K562 (cell line): ENCODE measurements at regions not wholly inside any gene's neighbourhood (a gene's known extent, or its start where the extent isn't known, plus 50 kb on each side); places are given as distances from the start of the nearest gene placed in this dataset.

Experiments used
- BRCA1 ChIP-seq, 2 experiments: fragments of 450-650 bp in 1 of 2; sonication (generic) in 1 of 2; formaldehyde crosslinking in 1 of 2; IDR thresholded peaks; 2 replicates each; pipeline versions ENCODE4 v1.5.0 to v1.6.1; 2017 to 2020; ENCODE audit warnings: mild to moderate bottlenecking in 1 of 2, missing genetic modification reagents in 1 of 2
- POLR2A ChIP-seq: fragments of 450-650 bp; conservative IDR thresholded peaks from 2 replicates; pipeline ENCODE4 v1.6.1; 2016
- SUPT5H ChIP-seq: fragments of 450-650 bp; IDR thresholded peaks from 2 replicates; pipeline ENCODE4 v1.6.1; 2016
- TEAD4 ChIP-seq, 2 experiments: sonication (generic) in 1 of 2; formaldehyde crosslinking in 1 of 2; IDR thresholded peaks; 2 replicates each; pipeline versions ENCODE4 v1.6.1 to v1.8.0; 2012 to 2022; ENCODE audit warnings: borderline replicate concordance in 1 of 2, inconsistent platforms in 1 of 2, low read length in 1 of 2, mild to moderate bottlenecking in 1 of 2, missing genetic modification reagents in 1 of 2
- TF ChIP-seq, protein P1 (sequence below), 3 experiments: IDR thresholded peaks in 2 of 3; conservative IDR thresholded peaks in 1 of 3; 2 replicates each; pipeline ENCODE4 v1.5.1; 2011 to 2012; ENCODE audit warnings: low read length in 3 of 3, mild to moderate bottlenecking in 3 of 3, control low read depth in 2 of 3, improper control_type of control experiment in 1 of 3, inconsistent platforms in 1 of 3, low read depth in 1 of 3, mixed read lengths in 1 of 3, moderate library complexity in 1 of 3; ENCODE audit not compliant: insufficient read depth in 2 of 3
- TF ChIP-seq, protein P2 (sequence below): fragments of 450-650 bp; formaldehyde crosslinking; IDR thresholded peaks from 2 replicates; pipeline ENCODE4 v1.4.0; 2022; ENCODE audit warnings: mild to moderate bottlenecking, moderate library complexity
- TF ChIP-seq, protein P3 (sequence below): sonication (generic); formaldehyde crosslinking; IDR thresholded peaks from 2 replicates; pipeline ENCODE4 v1.5.0; 2020; ENCODE audit warnings: missing genetic modification reagents

DNA sequence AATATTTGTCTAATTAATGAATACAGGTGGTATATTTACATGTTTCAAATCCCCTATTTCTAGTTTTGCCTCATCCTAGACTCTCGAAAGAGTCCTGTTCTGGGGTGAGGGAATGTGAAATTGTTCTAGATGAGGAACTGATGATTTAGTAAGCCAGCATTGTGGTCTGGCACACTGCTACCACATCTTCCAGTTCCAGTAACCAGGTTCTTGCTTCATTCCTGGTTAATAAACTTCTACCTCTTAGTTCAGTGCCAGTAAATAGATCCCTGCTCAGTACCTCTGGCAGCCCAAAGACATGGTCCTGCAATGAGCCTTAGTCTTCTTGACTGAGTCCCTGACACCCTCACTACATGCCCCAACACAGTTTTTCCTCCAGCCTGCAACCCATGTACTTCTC lies 207.7 kb downstream of the SREK1 start:
- TF ChIP-seq, protein P1, sequence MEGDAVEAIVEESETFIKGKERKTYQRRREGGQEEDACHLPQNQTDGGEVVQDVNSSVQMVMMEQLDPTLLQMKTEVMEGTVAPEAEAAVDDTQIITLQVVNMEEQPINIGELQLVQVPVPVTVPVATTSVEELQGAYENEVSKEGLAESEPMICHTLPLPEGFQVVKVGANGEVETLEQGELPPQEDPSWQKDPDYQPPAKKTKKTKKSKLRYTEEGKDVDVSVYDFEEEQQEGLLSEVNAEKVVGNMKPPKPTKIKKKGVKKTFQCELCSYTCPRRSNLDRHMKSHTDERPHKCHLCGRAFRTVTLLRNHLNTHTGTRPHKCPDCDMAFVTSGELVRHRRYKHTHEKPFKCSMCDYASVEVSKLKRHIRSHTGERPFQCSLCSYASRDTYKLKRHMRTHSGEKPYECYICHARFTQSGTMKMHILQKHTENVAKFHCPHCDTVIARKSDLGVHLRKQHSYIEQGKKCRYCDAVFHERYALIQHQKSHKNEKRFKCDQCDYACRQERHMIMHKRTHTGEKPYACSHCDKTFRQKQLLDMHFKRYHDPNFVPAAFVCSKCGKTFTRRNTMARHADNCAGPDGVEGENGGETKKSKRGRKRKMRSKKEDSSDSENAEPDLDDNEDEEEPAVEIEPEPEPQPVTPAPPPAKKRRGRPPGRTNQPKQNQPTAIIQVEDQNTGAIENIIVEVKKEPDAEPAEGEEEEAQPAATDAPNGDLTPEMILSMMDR (IDR thresholded peaks at IDR 0.05 in 2 of 3, conservative IDR thresholded peaks at IDR 0.05 in 1 of 3; ENCODE audit: insufficient read depth in 2 of 3, low read depth in 1 of 3, low read length in 3 of 3): no peak
- TF ChIP-seq BRCA1 (IDR thresholded peaks at IDR 0.05): no peak
- no peak for TF ChIP-seq BRCA1 (CRISPR knock-in tag; IDR thresholded peaks at IDR 0.05)
- no peak for TF ChIP-seq POLR2A
- no peak for TF ChIP-seq TEAD4 (IDR thresholded peaks at IDR 0.05; ENCODE audit: low read length)
- TF ChIP-seq TEAD4 (CRISPR knock-in tag; IDR thresholded peaks at IDR 0.05; ENCODE audit: borderline replicate concordance): no peak
- TF ChIP-seq, protein P2, sequence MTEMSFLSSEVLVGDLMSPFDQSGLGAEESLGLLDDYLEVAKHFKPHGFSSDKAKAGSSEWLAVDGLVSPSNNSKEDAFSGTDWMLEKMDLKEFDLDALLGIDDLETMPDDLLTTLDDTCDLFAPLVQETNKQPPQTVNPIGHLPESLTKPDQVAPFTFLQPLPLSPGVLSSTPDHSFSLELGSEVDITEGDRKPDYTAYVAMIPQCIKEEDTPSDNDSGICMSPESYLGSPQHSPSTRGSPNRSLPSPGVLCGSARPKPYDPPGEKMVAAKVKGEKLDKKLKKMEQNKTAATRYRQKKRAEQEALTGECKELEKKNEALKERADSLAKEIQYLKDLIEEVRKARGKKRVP: no peak
- TF ChIP-seq, protein P3, sequence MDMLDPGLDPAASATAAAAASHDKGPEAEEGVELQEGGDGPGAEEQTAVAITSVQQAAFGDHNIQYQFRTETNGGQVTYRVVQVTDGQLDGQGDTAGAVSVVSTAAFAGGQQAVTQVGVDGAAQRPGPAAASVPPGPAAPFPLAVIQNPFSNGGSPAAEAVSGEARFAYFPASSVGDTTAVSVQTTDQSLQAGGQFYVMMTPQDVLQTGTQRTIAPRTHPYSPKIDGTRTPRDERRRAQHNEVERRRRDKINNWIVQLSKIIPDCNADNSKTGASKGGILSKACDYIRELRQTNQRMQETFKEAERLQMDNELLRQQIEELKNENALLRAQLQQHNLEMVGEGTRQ: no peak
- TF ChIP-seq SUPT5H: no peak
